NB4 (cell line): ENCODE measurements at regions not wholly inside any gene's neighbourhood (a gene's known extent, or its start where the extent isn't known, plus 50 kb on each side); places are given as distances from the start of the nearest gene placed in this dataset.

ENCODE experiments used
- DNase-seq: peaks from one replicate; pipeline ENCODE4 v3.0.0; 2010; ENCODE audit warnings: low read depth
- H3K4me3 ChIP-seq: one replicate; pipeline ENCODE4 v1.5.1; 2011; ENCODE audit warnings: mild to moderate bottlenecking, low read depth, low read length, moderate library complexity
- CTCF ChIP-seq: IDR thresholded peaks from one replicate; pipeline ENCODE4 v1.5.1; 2012; ENCODE audit warnings: low read depth, low read length
- MAX ChIP-seq: IDR thresholded peaks from 2 replicates; pipeline ENCODE4 v1.6.1; 2011; ENCODE audit warnings: low read depth, low read length
- MYC ChIP-seq: IDR thresholded peaks from 2 replicates; pipeline ENCODE4 v1.6.1; 2011; ENCODE audit warnings: low read depth, low read length
- POLR2A ChIP-seq: IDR thresholded peaks from 2 replicates; pipeline ENCODE4 v1.6.1; 2011; ENCODE audit warnings: mild to moderate bottlenecking; ENCODE audit not compliant: insufficient read length; ENCODE audit errors: extremely low read depth

- H3K4me3 ChIP-seq = no peak overlapping the region
- DNase-seq = no peak
- TF ChIP-seq CTCF = no peak
- no peak for TF ChIP-seq POLR2A
- TF ChIP-seq MAX = no peak
- TF ChIP-seq MYC = no peak
Observed at GRCh38 chr10:90399782-90400181, 458.1 kb downstream of the HTR7 start.

- TF ChIP-seq MYC (no peak), MAX (no peak), CTCF (no peak), POLR2A (no peak)
- DNase-seq = no peak
- H3K4me3 ChIP-seq = no peak overlapping the region
Observed at GRCh38 chr10:90403211-90404000, 454.4 kb downstream of the HTR7 start.

DNA sequence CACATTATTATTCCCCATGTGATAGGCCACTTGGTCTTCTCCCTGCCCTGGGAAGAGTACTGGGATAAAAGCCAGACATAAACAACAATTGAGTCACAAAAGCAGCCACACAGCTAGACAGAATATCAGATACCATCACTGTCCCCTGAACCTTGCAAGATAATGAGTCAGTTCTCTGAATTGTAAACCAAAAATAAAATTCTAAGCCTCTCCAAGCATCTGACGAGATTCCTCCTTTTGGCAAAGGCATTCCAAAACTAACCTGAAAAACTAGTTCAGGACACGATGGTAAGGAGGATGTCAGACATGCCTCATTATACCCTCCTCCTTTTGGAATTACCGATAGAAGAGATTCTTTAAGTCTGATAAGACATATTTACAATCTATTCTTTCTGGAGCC is 450.7 kb downstream of the HTR7 start:
- no peak overlapping the region for H3K4me3 ChIP-seq
- DNase-seq = no peak
- no peak for TF ChIP-seq MYC
- no peak for TF ChIP-seq POLR2A
- TF ChIP-seq CTCF = no peak
- TF ChIP-seq MAX = no peak

GRCh38 chr10:90407851-90408250 is 450.0 kb downstream of the HTR7 start:
- DNase-seq = no peak
- TF ChIP-seq POLR2A (no peak), CTCF (no peak), MAX (no peak), MYC (no peak)
- no peak overlapping the region for H3K4me3 ChIP-seq

DNA sequence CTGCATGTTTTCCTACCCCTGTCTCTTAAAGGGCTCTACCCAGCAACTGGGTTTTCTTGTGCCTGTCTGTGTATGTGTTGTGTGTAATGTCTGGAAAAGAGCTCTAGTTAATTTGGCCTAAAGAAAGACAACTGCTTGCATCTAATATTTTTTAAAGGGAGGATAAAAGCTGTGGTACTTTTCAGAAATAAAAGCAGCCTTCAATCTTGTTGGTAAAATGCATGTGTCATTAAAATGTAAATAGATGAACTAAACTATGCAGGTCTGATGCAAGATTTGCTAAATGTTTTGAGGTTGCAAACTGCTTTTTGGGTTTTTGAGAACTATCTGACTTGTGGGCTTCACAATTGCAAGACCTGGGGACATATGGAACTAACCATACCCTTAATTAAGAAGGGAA is 445.3 kb downstream of the HTR7 start:
- H3K4me3 ChIP-seq = no peak overlapping the region
- TF ChIP-seq CTCF (no peak), MYC (no peak), POLR2A (no peak), MAX (no peak)
- DNase-seq = no peak
